Stimulated activated effector memory CD8-positive, alpha-beta T cell treated with anti-CD3 and anti-CD28 coated beads, Interleukin-12 subunit alpha, Interleukin-12 subunit beta, amount 100 ng/mL, for 72 hours (primary cell): ENCODE measurements at regions not wholly inside any gene's neighbourhood (a gene's known extent, or its start where the extent isn't known, plus 50 kb on each side); places are given as distances from the start of the nearest gene placed in this dataset.

Source experiments
- ATAC-seq: fragments of 150-1000 bp; cut with Tn5 transposase; 2 replicates; pipeline ENCODE4 v1.10.0; 2021
- DNase-seq, 2 donors: peaks; one replicate each; pipeline ENCODE4 v3.0.0; 2021 to 2022; ENCODE audit warnings: low spot score in 2 of 2
- H3K27ac Mint-ChIP-seq: one replicate; pipeline ENCODE4 v1.8.0; 2022; ENCODE audit warnings: mild to moderate bottlenecking, mixed read lengths
- H3K36me3 Mint-ChIP-seq: one replicate; pipeline ENCODE4 v1.8.0; 2022; ENCODE audit warnings: mild to moderate bottlenecking, mixed read lengths
- H3K4me1 Mint-ChIP-seq: one replicate; pipeline ENCODE4 v1.8.0; 2022; ENCODE audit warnings: mixed read lengths
- H3K4me3 Mint-ChIP-seq: one replicate; pipeline ENCODE4 v1.8.0; 2022; ENCODE audit warnings: mild to moderate bottlenecking, mixed read lengths
- H3K9me3 Mint-ChIP-seq: one replicate; pipeline ENCODE4 v1.8.0; 2022; ENCODE audit warnings: mixed read lengths

DNA sequence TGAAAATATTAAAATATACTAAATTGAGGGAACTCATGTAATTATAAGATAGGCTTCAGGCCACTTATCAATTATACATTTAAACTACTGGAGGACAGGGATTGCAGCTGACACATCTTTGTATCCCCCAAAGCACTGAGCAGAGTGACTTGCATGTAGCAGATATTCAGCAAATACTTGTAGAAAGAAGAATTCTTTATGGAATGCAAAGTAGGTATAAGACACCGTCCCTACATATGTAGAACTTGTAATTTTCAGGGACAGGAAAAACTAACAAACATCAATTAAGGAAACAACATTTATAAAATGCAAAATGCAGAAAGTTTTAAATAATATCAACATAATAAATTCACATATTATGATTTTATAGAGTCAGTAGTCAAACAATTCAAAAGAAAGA is 719.2 kb downstream of the OLFM4 start:
- Mint-ChIP-seq H3K9me3 (peaks cover 10% of the 10 kb centered on the region), H3K27ac (no peak overlapping the region), H3K4me1 (no peaks in the 10 kb centered on the region), H3K4me3 (no peak overlapping the region), H3K36me3 (no peaks in the 10 kb centered on the region)
- DNase-seq (no peak), ATAC-seq (no peak)

DNA sequence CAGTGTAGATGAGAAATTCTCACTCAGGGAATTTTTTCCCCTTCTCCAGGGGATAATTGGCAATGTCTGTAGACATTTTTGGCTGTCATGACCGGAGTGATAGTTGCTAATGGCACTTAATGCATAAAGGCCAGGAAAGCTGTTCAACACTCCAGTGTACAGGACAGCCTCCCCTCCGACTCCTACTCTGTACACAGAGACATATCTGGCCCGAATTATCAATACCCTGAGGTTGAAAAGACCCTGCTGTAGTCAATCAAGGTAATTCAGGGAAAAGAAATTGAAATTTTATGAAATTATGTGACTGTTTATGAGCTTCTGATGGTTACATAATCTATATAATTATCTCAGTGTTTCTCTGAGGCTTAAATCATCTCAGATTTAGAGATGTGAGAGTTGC is 720.7 kb downstream of the OLFM4 start:
- Mint-ChIP-seq H3K9me3 (peaks cover 9% of the 10 kb centered on the region), H3K4me3 (no peak overlapping the region), H3K4me1 (no peaks in the 10 kb centered on the region), H3K36me3 (no peaks in the 10 kb centered on the region), H3K27ac (no peak overlapping the region)
- ATAC-seq, result no peak
- no peak for DNase-seq

DNA sequence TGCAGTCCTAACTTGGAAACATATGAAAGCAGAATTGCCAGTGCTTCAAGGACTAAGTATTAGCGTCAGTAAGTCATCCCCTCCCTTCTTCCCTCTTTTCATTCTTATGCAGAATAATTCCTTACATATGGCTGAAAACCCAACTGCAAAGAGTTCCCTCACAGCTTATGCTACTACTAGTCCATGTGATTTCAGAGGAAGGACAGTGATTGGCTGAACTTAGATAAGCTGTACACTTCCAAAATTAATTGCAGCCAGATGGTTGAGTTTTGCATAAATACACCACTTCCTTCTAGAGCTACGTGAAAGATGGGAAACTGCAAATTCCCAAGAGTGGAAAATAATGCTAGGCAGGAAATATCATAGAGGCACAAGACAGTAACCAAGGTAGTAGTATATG is 730.4 kb downstream of the OLFM4 start:
- ATAC-seq, result no peak
- Mint-ChIP-seq H3K27ac (no peak overlapping the region), H3K9me3 (peaks cover 20% of the 10 kb centered on the region), H3K4me3 (no peak overlapping the region), H3K4me1 (no peaks in the 10 kb centered on the region), H3K36me3 (no peaks in the 10 kb centered on the region)
- DNase-seq, result no peak

DNA sequence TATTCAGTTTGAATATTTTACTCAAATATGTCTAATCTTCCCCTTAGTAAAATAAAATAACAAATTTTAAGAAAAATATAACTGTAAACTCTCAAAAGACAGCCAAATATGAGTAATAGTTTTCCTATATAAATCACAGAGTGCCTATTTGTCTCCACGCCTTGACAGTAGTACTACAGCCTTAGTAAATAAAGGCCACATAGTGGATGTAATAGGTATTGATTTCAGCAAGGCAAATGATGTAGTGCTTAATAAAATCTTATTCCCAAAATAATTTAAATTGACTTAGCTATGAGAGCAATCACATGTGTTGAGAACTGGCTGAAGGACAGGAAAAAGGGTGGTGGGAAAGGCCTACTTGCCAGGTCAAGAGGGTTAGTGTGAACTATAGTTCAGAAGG is 747.2 kb downstream of the OLFM4 start:
- H3K4me1 Mint-ChIP-seq, result no peaks in the 10 kb centered on the region
- ATAC-seq (no peak), DNase-seq (no peak)
- H3K36me3 Mint-ChIP-seq, result no peaks in the 10 kb centered on the region
- no peak overlapping the region for H3K4me3 Mint-ChIP-seq
- H3K9me3 Mint-ChIP-seq, result peaks cover 14% of the 10 kb centered on the region
- H3K27ac Mint-ChIP-seq, result no peak overlapping the region

DNA sequence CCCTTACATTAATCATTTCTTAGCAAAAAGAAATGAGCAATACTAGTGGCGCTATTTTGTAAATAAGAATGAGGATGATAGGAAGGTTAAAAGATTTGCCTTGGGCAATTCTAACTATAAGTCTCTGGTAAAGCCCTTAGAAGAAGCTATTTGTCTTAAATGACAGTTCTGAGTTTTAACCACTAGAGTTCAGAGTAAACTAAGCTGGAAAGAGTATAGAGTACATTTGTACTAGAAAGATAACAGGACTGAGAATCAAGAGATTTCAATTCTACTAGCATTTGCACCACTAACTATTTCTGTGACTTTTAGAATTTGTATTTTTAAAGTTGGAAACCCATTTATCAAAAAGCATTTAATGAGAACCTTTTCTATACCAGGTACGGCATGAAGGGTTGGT is 750.3 kb downstream of the OLFM4 start:
- DNase-seq (no peak), ATAC-seq (no peak)
- H3K4me3 Mint-ChIP-seq, result no peak overlapping the region
- no peaks in the 10 kb centered on the region for H3K36me3 Mint-ChIP-seq
- H3K4me1 Mint-ChIP-seq, result no peaks in the 10 kb centered on the region
- peaks cover 10% of the 10 kb centered on the region for H3K9me3 Mint-ChIP-seq
- no peak overlapping the region for H3K27ac Mint-ChIP-seq

DNA sequence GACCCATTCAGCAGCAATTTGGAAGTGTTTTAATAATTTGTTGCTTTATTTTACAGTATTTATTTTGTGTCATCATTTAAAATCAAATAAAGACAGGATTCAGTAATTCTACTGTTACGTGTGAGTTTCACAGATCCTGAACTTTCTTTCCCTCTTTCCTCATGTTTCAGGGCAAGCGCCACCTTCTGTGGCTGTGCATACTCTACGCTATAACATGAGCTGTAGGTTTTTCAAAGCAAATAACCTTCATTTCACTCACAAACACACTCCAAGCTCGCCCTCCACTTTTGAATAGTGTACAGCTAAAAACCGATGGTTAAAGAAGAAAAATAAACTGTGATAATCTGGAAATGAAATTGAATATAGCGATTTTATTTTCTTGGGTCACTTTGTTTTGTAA is 753.3 kb downstream of the OLFM4 start:
- DNase-seq, result no peak
- Mint-ChIP-seq H3K4me3 (no peak overlapping the region), H3K27ac (no peak overlapping the region), H3K9me3 (peaks cover 9% of the 10 kb centered on the region), H3K36me3 (no peaks in the 10 kb centered on the region), H3K4me1 (no peaks in the 10 kb centered on the region)
- no peak for ATAC-seq

DNA sequence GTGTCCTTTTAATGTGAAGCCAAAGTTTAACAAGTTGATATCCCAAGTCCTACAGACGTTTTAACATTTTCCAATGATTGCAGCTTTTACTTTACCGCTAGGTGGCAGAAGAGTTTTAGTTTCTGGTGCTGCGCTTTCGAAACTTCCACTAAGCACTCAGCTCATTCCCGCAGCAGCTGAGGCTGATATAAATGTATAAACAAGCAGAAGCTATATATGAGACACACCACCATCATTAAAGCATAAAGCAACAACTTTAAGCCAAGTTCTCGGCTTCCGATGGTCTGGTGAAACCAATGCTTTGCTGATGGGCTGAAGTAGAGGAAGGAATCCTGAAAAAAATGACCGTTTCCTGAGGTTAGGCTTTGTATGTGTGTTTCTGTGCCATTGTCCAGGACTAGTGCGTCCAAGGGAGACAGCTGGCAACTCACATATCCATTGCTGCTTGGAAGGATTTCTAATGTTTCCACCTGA is 753.9 kb downstream of the OLFM4 start:
- DNase-seq (no peak), ATAC-seq (no peak)
- no peak overlapping the region for H3K4me3 Mint-ChIP-seq
- H3K4me1 Mint-ChIP-seq, result no peaks in the 10 kb centered on the region
- no peaks in the 10 kb centered on the region for H3K36me3 Mint-ChIP-seq
- peaks cover 11% of the 10 kb centered on the region for H3K9me3 Mint-ChIP-seq
- no peak overlapping the region for H3K27ac Mint-ChIP-seq

DNA sequence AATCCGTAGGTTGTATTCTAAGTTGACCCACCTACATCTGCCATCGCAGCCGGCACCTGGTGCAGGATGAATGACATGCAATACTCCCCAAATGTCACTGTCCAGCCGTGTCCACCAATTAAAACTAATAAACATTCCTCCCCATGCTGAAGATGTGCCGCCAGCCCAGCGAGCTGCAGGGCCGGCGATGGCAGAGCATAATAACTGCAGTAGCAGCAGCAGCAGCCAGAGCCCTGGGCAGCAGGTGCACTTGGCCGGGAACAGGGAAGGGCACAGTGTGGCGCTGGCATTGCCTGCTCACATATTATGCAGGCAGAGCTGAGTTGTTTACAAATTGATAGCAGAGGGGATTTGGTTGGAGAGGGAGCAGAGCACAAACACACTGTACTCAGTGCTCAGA is 754.9 kb downstream of the OLFM4 start:
- Mint-ChIP-seq H3K9me3 (peaks cover 11% of the 10 kb centered on the region), H3K36me3 (no peaks in the 10 kb centered on the region), H3K4me3 (no peak overlapping the region), H3K4me1 (no peaks in the 10 kb centered on the region), H3K27ac (no peak overlapping the region)
- DNase-seq (no peak), ATAC-seq (no peak)

DNA sequence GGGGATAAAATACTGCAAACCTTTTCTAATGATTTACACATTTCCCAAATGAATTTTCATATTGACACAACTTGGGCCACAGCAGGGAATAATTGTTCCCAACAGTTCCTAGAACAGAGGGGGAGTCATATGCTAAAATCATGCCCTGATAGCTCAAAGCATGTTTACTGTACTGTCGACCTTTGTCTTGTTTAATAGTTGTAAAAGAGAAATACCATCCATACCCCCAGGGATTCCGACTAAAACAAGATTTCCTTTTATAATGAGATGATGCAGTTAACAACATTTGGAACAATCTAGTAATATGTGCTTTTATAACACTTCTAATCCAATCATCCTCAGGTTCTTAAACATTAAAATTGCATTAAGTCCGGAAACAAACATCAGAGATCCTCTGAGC is 759.7 kb downstream of the OLFM4 start:
- H3K36me3 Mint-ChIP-seq, result no peaks in the 10 kb centered on the region
- H3K4me1 Mint-ChIP-seq, result no peaks in the 10 kb centered on the region
- no peak for ATAC-seq
- no peak overlapping the region for H3K4me3 Mint-ChIP-seq
- no peak overlapping the region for H3K27ac Mint-ChIP-seq
- DNase-seq, result no peak
- H3K9me3 Mint-ChIP-seq, result peaks cover 9% of the 10 kb centered on the region

DNA sequence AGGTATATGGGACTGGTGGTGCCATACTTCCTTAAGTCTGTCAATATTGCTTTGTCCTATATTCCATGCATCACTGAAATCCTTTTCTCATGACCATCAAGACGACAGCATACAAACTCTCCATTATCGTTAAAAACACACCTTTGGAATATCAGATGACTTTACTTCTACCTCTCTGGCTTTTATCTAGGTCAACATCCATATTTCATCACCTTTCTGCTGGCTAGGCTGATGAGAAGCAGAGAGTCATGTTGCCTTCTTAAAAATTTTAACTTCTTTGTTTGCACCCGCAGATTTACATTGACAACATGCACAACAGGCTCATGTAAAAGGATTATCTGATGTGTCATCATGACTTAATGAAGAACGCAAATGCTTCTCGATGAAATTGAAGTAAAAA is 771.4 kb downstream of the OLFM4 start:
- Mint-ChIP-seq H3K4me3 (no peak overlapping the region), H3K36me3 (no peaks in the 10 kb centered on the region), H3K4me1 (no peaks in the 10 kb centered on the region), H3K9me3 (peaks cover 9% of the 10 kb centered on the region), H3K27ac (no peak overlapping the region)
- ATAC-seq (no peak), DNase-seq (no peak)

DNA sequence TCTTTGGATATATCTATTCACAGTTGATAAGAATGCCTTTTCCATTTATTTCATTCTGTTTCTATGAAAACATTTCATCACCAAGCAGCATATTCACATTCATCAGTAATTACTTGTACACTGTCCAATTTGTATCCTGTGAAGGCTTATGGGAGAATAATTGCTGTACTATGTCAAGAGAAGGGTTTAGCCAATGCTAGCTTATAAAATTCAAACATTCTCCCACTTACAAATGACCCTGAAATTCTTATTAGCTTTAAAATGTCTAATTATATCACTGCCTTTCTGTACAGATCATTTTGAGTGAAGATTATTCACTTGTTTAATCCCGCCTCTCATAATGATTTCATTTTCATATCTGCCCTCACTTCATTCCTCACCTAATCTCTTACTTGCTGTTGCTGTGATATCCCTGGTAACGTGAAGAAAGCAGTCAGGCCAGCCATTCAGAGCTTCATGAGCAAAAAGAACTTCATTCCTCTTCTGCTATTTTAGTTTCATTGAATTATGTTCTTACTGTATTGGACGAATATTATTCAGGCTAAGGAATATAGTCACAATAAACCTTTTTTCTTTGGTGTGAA is 778.7 kb downstream of the OLFM4 start:
- Mint-ChIP-seq H3K4me1 (no peaks in the 10 kb centered on the region), H3K36me3 (no peaks in the 10 kb centered on the region), H3K9me3 (peaks cover 12% of the 10 kb centered on the region), H3K4me3 (no peak overlapping the region), H3K27ac (no peak overlapping the region)
- ATAC-seq (no peak), DNase-seq (no peak)

DNA sequence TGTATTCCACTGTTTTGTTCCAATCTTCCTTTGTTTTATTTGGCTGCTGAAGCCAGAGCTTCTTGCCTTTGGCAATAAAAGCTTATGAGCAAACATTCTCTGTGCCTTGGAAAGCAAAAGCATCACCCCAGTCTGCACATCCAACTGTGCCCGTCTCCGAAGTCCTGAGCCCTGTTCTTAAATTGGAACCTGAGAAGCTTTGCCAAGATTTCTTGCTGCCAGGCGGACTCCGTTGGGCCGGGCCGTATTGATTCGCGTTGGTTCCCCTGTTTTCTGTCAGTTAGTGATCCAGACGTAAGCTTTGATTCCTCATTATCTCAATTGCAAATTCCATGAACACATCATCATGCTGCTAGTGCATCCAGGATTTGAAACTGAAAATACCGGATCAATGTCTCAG is 793.0 kb downstream of the OLFM4 start:
- DNase-seq, result no peak
- H3K27ac Mint-ChIP-seq, result no peak overlapping the region
- no peaks in the 10 kb centered on the region for H3K4me1 Mint-ChIP-seq
- no peaks in the 10 kb centered on the region for H3K36me3 Mint-ChIP-seq
- no peak for ATAC-seq
- H3K4me3 Mint-ChIP-seq, result no peak overlapping the region
- peaks cover 10% of the 10 kb centered on the region for H3K9me3 Mint-ChIP-seq

DNA sequence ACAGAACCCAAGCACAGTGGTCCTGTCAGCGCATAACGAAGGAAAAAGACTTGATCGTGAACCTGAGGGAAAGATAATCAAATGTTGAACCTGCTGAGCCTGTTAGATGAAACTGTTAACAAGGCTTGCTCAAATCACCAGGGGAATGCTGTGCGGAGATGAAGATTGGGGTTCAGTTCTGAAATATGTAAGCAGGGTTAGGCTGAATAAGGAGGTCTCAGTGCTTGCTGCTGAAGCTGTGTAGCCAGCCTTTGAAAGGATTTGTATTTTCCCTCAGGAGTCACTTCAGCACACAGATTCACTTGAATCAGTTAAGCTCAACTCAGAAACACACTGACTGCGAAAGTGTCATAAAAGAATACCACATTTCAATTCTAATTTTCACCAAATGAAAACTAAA is 793.5 kb downstream of the OLFM4 start:
- Mint-ChIP-seq H3K9me3 (peaks cover 8% of the 10 kb centered on the region), H3K4me3 (no peak overlapping the region), H3K27ac (no peak overlapping the region), H3K36me3 (no peaks in the 10 kb centered on the region), H3K4me1 (no peaks in the 10 kb centered on the region)
- ATAC-seq (no peak), DNase-seq (no peak)

DNA sequence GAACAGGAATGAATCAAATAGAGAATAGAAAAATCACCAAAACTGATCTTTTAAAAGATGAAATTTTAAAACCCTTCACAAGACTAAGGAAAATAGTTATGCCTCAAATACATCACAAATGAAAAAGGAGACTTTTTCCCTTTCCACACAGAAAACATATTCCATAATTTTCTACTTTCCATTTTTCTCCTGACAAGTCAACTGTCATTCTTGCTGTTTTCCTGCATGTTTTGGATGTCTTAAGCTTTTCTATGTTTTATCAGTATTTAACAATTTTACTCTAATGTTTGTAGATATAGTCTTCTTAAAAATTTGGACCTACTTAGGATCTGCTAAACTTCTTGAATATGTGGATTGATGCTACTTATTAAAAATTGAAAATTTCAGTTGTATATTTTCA is 810.8 kb downstream of the OLFM4 start:
- H3K4me1 Mint-ChIP-seq, result no peaks in the 10 kb centered on the region
- ATAC-seq, result no peak

DNA sequence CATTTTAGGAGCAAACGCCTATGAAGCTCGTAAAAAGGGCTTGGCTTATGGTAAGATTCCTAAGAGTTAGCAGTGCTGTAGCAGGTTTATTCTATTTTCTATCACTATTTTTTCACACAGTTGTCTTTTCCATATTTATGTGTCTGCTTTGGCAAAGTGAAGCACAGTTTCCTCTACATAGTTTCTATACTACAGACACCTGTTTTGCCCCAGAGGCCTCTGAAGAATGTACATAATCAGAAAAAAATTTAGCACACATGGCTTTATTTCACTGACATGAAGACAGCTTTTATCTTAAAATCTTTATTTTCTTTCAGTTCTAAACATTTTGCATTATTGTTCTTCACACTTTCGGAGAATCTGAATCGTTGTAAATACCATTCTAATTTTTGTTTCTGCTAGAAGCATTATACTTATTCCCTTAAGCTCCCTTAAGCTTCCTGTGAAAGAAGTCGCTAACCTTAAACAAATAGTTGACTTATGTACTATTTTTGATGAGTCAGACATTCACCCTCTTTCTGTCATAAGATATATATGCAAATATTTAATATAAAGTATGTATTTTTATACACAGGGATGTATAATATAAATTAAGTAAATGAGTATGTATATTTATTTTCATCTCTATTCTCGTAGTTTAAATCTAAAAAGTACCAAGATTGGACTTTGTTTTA is 816.0 kb downstream of the OLFM4 start:
- no peak overlapping the region for H3K27ac Mint-ChIP-seq
- DNase-seq, result no peak
- H3K36me3 Mint-ChIP-seq, result no peaks in the 10 kb centered on the region
- no peak for ATAC-seq
- no peak overlapping the region for H3K4me3 Mint-ChIP-seq
- peaks cover 7% of the 10 kb centered on the region for H3K9me3 Mint-ChIP-seq
- no peaks in the 10 kb centered on the region for H3K4me1 Mint-ChIP-seq

More for the DNA sequence above, 810.8 kb downstream of the OLFM4 start:
- DNase-seq, result no peak
- H3K9me3 Mint-ChIP-seq, result peaks cover 14% of the 10 kb centered on the region
- no peak overlapping the region for H3K4me3 Mint-ChIP-seq
- no peaks in the 10 kb centered on the region for H3K36me3 Mint-ChIP-seq
- H3K27ac Mint-ChIP-seq, result no peak overlapping the region

DNA sequence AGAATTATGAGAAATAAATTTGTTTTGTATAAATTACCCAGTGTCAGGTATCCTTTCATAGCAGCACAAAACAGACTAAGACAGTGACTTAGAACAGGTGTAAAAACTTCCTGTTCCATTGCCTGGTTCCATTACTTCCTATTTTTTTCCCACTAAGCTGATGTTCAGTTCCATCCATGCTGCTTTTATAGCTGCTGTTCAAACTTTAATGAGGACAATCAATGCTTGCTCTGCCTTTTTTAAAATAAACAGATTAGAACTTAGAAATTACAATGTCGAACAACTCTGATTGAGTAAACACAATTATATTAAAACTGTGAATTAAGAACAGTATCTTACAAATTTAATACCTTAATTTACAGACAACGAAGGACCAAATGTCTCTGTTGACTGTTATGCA is 818.9 kb downstream of the OLFM4 start:
- Mint-ChIP-seq H3K9me3 (peaks cover 11% of the 10 kb centered on the region), H3K4me3 (no peak overlapping the region), H3K27ac (no peak overlapping the region), H3K36me3 (no peaks in the 10 kb centered on the region), H3K4me1 (no peaks in the 10 kb centered on the region)
- no peak for ATAC-seq
- DNase-seq, result no peak
